Mucosa of rectum (tissue), 2 donors: ENCODE measurements at regions not wholly inside any gene's neighbourhood (a gene's known extent, or its start where the extent isn't known, plus 50 kb on each side); places are given as distances from the start of the nearest gene placed in this dataset.

Source experiments
- H3K27ac ChIP-seq, 2 donors: one replicate each; pipeline ENCODE4 v1.7.0; 2013; ENCODE audit warnings: inconsistent platforms in 2 of 2, low read depth in 2 of 2, low read length in 2 of 2
- H3K27me3 ChIP-seq, 2 donors: one replicate each; pipeline ENCODE4 v1.7.0; 2013; ENCODE audit warnings: low read length in 2 of 2; ENCODE audit not compliant: control insufficient read depth in 2 of 2, insufficient read depth in 2 of 2
- H3K36me3 ChIP-seq, 2 donors: one replicate each; pipeline ENCODE4 v1.7.0; 2013; ENCODE audit warnings: low read length in 2 of 2; ENCODE audit not compliant: control insufficient read depth in 2 of 2, insufficient read depth in 2 of 2
- H3K4me1 ChIP-seq, 2 donors: one replicate each; pipeline ENCODE4 v1.7.0; 2013; ENCODE audit warnings: low read length in 2 of 2, mild to moderate bottlenecking in 1 of 2; ENCODE audit not compliant: control insufficient read depth in 2 of 2, insufficient read depth in 2 of 2
- H3K4me3 ChIP-seq, 2 donors: one replicate each; pipeline ENCODE4 v1.7.0; 2013; ENCODE audit warnings: low read length in 2 of 2
- H3K9ac ChIP-seq, 2 donors: one replicate each; pipeline ENCODE4 v1.7.0; 2013; ENCODE audit warnings: low read length in 2 of 2, low read depth in 1 of 2, mild to moderate bottlenecking in 1 of 2
- H3K9me3 ChIP-seq, 2 donors: one replicate each; pipeline ENCODE4 v1.7.0; 2013; ENCODE audit warnings: low read length in 2 of 2; ENCODE audit not compliant: control insufficient read depth in 2 of 2
- donor health status: healthy.
- donor health status: Normal muscosa, but diverticular disease.

DNA sequence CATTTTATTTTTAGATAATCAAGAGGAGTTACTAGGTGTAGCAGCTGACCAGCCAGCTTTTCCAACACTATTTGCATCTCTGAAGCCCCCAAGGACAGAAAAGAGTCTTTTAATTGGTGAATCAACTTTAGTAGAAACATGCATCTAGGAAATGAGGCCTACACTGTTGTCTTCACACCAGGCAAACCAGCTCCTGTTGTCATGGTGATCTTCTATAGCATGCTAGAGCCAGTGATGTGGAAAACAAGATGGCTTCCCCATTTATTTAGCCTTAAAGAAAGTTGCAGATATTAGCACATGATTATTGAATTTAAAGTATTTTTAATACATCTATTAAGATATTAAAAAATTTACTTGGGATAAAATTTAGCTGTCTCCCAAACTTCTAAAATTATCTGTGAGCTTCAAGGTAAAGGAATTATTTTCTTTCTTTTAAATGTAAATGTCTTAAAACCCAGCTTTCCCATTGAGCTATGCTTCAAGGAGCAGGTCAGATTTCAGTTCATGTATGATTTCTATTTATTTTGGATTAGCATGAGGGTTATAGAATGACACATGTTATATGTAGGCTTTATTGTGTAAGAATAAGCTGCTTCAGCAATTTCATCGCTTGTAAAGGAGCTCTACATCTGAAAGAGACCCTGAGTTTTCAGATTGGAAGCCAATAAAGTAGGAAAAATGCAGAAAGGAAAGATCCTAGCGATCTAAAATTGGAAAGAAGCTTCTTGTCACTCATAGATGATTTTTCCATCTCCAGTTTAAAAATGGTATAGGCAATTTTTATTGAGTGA, 564.9 kb upstream of the CITED2 start:
- H3K9ac ChIP-seq, result no peak overlapping the region

DNA sequence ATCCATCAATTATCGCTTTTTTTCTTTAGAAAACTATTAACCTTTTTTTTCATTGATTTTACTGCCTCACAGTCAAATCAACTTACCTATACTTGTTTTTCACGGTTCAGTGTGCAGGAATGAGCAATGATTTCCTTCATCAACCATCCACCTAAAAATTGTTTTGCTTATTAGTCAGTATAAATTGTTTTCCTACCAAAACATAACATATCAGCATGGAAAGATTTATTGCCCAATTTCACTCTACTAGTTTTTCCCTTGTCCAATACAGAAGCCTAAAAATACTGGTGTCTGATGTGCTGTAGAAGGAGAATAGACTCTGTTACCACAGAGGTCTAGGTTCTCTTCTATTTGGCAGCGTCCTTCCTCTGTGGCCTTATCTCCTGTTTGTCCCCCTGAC, 558.2 kb upstream of the CITED2 start:
- H3K36me3 ChIP-seq, result no peaks in the 10 kb centered on the region
- H3K4me1 ChIP-seq, result no peaks in the 10 kb centered on the region
- H3K9ac ChIP-seq, result no peak overlapping the region
- no peaks in the 10 kb centered on the region for H3K9me3 ChIP-seq
- H3K27me3 ChIP-seq, result no peaks in the 10 kb centered on the region
- H3K4me3 ChIP-seq, result no peak overlapping the region
- no peak overlapping the region for H3K27ac ChIP-seq

More for the DNA sequence above, 564.9 kb upstream of the CITED2 start:
- no peak overlapping the region for H3K4me3 ChIP-seq
- H3K27ac ChIP-seq, result no peak overlapping the region
- no peaks in the 10 kb centered on the region for H3K27me3 ChIP-seq
- no peaks in the 10 kb centered on the region for H3K36me3 ChIP-seq
- H3K4me1 ChIP-seq, result no peaks in the 10 kb centered on the region
- no peaks in the 10 kb centered on the region for H3K9me3 ChIP-seq

- H3K4me1 ChIP-seq, result peaks cover 0 to under 1% of the 10 kb centered on the region in 2 donors
- no peaks in the 10 kb centered on the region for H3K36me3 ChIP-seq
- no peak overlapping the region for H3K27ac ChIP-seq
- H3K4me3 ChIP-seq, result no peak overlapping the region
- H3K9me3 ChIP-seq, result no peaks in the 10 kb centered on the region
- H3K27me3 ChIP-seq, result no peaks in the 10 kb centered on the region
- no peak overlapping the region for H3K9ac ChIP-seq
Measured at GRCh38 chr6:139931747-139932146, 557.3 kb upstream of the CITED2 start.

- Histone ChIP-seq H3K27me3 (no peaks in the 10 kb centered on the region), H3K9me3 (no peaks in the 10 kb centered on the region), H3K4me3 (no peak overlapping the region), H3K36me3 (no peaks in the 10 kb centered on the region), H3K27ac (no peak overlapping the region), H3K4me1 (peaks cover 0 to 7% of the 10 kb centered on the region in 2 donors), H3K9ac (no peak overlapping the region)
Measured at GRCh38 chr6:139927742-139928305, 553.4 kb upstream of the CITED2 start.

DNA sequence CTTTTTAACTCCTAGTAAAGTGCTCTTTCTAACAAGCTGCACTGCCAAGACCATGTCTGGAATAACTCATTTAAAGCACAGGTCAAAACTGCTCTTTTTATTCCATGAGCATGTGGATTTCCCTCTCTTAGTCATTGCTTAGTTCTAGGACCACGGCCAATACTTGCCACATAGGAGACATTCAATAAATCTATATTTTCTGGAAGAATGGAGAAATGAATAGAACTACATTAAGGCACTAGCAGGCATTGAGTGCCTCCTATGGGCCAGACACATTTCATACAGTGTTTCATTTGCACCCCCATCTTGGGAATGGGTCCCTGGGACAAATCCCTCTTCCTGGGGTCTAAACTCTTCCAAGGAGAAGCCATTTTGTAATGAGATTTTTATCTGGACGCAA, 552.8 kb upstream of the CITED2 start:
- no peaks in the 10 kb centered on the region for H3K9me3 ChIP-seq
- no peak overlapping the region for H3K27ac ChIP-seq
- no peaks in the 10 kb centered on the region for H3K27me3 ChIP-seq
- H3K36me3 ChIP-seq, result no peaks in the 10 kb centered on the region
- no peak overlapping the region for H3K4me3 ChIP-seq
- H3K9ac ChIP-seq, result no peak overlapping the region
- peaks cover 0 to 7% of the 10 kb centered on the region in 2 donors for H3K4me1 ChIP-seq

DNA sequence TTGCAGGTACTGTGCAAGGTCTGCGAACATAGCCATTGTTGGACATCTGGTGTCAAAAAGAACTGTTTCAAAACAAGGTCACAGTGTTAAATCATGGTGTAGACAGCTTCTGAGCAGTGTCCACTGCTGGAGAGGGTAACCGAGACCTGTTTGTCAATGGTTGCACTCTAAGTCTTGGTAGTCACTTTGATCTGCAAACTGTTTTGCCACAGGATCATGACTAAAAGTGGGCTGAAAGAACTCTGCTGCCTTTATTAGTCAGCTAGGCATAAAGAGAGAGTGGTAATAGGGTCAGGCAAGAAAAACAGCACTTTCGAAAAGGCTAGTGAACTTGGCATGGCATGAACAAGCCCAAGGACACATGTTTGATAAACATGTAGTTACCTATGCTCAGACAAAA, 552.3 kb upstream of the CITED2 start:
- no peak overlapping the region for H3K9ac ChIP-seq
- peaks cover 0 to 7% of the 10 kb centered on the region in 2 donors for H3K4me1 ChIP-seq
- no peaks in the 10 kb centered on the region for H3K36me3 ChIP-seq
- no peaks in the 10 kb centered on the region for H3K9me3 ChIP-seq
- no peaks in the 10 kb centered on the region for H3K27me3 ChIP-seq
- no peak overlapping the region for H3K27ac ChIP-seq
- H3K4me3 ChIP-seq, result no peak overlapping the region

- Histone ChIP-seq H3K4me3 (no peak overlapping the region), H3K9ac (no peak overlapping the region), H3K27ac (no peak overlapping the region), H3K4me1 (peaks cover 2 to 7% of the 10 kb centered on the region in 2 donors), H3K36me3 (no peaks in the 10 kb centered on the region), H3K27me3 (no peaks in the 10 kb centered on the region), H3K9me3 (no peaks in the 10 kb centered on the region)
Measured at GRCh38 chr6:139925894-139926641, 551.6 kb upstream of the CITED2 start.

- Histone ChIP-seq H3K36me3 (no peaks in the 10 kb centered on the region), H3K27me3 (no peaks in the 10 kb centered on the region), H3K4me1 (peaks cover 6 to 7% of the 10 kb centered on the region in 2 donors), H3K9ac (no peak overlapping the region), H3K4me3 (no peak overlapping the region), H3K27ac (no peak overlapping the region), H3K9me3 (no peaks in the 10 kb centered on the region)
Measured at GRCh38 chr6:139923964-139924475, 549.6 kb upstream of the CITED2 start.

- Histone ChIP-seq H3K4me3 (no peak overlapping the region), H3K9me3 (no peaks in the 10 kb centered on the region), H3K27ac (no peak overlapping the region), H3K36me3 (no peaks in the 10 kb centered on the region), H3K9ac (no peak overlapping the region), H3K4me1 (peaks cover 6 to 7% of the 10 kb centered on the region in 2 donors), H3K27me3 (no peaks in the 10 kb centered on the region)
Measured at GRCh38 chr6:139922236-139922635, 547.8 kb upstream of the CITED2 start.

- Histone ChIP-seq H3K27ac (no peak overlapping the region), H3K9me3 (no peaks in the 10 kb centered on the region), H3K27me3 (no peaks in the 10 kb centered on the region), H3K9ac (no peak overlapping the region), H3K36me3 (no peaks in the 10 kb centered on the region), H3K4me3 (no peak overlapping the region), H3K4me1 (peaks cover 0 to 6% of the 10 kb centered on the region in 2 donors)
Measured at GRCh38 chr6:139920776-139921100, 546.3 kb upstream of the CITED2 start.
